DMS53 (cell line): ENCODE measurements at regions not wholly inside any gene's neighbourhood (a gene's known extent, or its start where the extent isn't known, plus 50 kb on each side); places are given as distances from the start of the nearest gene placed in this dataset.
A peak's percentile ranks its signal among the peaks of the same experiment; 100 is the strongest.
"Not testable (repeated sequence)": the region's sequence is repeated elsewhere in the genome, so short reads cannot be mapped to it uniquely, and the experiment has no call there.

Source experiments
- DNase-seq: peaks from one replicate; lab custom pipeline; 2025; lab: John Stamatoyannopoulos, UW

DNA sequence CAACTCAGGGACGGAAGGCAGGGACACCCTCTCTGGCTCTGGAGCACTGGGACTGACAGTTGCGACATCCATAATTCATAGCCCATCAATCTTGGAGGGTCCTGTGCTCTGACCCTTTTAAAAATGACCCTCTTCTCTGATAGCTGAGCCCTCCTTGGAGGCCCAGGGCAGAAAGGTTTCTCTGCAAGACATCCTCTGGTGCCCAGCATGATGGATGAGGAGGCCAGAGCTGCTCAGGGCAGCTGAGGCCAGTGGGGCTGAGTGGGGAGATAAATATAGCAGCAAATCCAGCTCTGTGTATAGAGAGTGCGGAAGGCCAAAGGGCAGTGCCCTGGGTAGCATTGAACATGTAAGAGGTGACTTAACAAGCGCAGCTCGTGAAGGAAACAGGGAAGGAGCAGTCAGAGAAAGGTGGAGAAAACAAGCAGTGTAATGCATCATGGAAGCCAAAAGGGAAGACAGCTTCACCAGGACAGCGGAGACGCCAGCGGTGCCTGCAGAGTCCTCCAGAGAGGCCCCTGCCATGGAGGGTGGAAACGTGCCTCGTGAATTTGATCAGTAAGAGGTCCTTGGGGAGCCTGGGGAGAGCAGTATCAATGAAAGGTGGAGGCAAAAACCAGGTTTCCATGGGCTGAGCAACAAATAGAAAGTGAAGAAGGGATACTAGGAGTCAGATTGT, 50.4 kb upstream of the FMOD start:
- DNase-seq: no peak

DNA sequence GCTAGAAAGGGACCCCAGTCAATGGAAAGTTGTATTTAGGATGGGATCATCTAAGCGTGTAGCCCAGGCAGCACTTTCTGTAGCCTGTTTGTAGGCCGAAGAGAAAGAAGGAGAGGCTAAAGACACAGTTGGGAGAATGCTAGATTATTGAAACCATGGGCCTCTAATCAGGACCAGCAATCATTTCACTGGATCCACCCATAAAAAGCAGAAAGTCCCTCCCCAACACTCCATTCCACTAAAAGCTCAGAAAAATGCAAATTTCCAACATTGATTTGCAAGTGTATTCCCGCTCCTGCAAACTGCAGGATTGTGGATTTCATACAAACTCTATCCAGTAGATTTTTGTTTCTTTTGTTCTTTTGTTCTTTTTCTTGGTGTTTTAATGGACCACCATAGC, 51.2 kb upstream of the FMOD start:
- no peak for DNase-seq

DNA sequence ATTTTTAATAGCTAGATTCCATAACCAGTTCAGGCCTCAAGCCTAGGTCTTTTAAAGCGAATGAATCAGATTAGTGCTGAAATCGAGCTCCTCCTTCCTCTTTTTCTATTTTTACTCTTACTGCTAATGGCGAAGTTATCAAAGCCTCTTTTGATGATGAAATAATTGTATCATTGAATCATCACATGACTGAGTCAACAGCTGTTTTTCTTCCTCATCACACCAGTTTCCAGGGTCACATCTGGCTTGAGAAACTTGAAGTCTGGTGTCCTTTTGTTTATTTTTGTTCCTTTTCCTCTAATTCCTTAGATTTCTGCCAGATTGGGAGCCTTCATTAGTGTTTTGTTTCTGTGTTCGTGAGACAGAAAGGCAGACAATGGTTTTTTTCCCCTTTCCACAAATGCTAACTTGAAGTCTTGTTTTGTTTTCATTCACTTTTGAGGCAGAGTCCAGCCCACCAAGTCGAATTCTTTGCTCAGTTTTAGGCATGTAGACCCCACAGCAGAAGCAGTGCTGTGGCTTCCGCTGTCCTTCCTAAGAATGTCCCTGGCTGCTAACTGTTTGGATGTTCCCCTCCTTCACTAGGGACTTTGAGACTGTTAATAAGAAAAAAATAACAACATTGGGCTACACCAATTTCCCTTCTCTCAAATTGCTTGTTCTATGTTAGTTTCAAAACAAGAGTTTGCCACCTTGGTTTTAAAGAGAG, 51.9 kb upstream of the FMOD start:
- DNase-seq: no peak

DNA sequence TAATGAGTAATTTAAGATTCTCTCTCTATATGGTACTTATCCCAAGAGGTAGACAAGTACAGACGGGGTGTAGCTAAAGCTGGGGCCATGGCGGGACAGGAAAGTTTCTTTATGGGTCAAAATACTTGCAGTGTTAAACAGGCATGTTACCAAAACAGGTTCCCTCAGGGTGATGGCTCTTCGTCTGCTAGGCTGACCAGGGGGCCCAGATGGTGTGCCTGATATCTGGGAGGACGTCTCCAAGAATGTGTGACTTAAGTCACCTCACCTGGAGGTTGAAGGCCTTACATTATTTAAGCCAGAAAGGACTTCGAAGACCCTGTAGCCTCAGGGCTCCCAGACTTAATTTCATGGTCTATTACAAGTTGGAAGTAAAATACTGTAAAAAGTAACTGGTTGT, 52.7 kb upstream of the FMOD start:
- no peak for DNase-seq

DNA sequence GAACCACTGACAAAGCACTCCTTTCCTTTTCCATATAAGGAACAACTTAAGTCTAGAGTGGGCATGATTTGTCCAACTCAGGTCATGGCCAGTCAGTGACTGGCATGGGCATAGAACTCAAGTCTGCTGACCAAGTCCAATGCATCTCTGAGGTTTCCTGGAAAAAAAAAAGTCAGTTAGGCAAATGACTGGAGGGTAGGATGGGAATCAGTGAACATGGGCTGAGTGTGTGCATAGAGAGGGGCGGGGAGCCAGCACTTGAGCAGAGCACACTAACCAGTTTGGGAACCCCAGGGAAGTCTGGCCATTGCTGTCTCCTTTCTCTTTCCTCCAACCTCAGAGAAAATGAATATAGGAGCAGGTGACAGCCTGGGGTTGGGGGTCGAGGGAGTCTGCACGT, 53.6 kb upstream of the FMOD start:
- DNase-seq: no peak

DNA sequence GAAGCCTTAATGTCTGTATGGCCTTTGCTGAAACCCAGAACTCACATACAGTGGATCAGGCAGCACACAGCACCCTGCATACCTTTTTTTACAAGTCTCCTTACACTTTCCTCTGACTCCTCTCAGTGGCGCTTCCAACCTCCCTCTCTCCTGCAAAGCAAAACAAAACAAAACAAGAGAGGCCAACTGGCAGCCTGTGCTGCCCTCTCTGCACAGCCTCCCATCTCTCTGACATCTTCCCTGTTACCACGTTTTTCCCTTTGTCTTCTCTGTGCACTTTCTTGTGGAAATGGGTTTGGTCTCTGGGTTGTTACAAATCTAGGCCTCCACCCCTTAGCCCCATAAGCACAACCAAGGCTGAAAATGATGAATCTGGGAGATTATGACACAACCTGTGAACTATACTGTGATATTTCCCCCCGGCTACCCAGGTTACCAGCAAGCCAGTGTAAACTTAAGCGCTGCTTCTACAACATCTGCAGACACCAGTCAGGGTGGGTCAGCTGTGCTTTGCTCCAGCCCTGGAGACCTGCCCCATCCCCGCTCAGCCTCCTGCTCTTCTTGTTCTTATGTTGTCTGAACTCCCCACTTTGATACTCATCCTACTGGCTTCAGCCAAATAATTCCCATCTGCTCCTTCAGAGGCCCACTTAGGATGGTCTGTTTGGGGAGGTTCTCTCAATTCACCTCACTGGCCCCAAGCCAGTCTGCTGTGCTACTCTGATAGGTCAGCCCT, 54.9 kb upstream of the FMOD start:
- DNase-seq: no peak

DNA sequence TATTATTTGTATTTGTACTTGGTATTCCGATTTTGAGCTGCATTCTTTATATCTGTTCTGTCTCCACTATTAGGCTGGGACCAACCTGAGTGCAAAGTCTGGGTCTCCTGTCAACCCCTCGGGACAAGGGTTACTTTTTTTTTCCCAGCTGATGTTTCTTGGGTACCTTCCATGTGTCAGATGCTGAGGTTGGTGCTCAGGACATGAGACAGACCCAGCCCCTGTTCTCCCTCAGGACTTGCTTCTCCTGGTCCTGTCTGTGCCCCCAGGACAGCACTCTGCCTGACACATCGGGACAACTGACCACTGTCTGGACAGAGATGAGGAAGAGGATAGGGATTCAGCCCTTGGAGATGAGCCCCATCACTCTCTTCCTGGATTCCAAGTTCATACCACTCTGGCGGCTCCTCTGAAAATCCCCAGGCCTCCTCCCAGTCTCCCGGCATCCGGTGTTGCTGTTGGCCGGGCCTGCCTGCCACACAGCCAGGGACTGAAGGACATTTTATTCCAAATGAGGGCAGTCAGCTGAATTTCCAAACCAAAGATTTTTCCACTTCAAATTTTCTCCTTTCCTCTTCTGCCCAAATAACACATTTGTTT, 55.6 kb upstream of the FMOD start:
- no peak for DNase-seq

DNA sequence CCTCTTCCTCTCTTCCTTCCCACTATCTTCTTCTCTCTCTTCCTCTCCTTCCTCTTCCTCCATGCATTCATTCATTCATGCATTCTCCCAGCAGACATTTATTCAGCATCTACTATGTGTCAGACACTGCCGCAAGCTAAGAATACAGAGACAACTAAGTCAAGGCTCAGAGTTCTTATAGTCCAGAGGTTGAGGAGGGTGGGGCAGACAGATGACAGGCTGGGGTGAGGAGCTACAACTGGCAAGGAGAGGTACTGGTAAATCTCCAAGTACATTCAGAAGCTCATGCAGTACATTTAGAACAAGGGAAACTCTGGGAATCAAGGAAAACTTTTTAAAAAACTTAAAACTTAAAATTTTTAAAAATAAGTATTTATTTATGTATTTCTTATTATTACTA, 56.4 kb upstream of the FMOD start:
- no peak for DNase-seq

DNA sequence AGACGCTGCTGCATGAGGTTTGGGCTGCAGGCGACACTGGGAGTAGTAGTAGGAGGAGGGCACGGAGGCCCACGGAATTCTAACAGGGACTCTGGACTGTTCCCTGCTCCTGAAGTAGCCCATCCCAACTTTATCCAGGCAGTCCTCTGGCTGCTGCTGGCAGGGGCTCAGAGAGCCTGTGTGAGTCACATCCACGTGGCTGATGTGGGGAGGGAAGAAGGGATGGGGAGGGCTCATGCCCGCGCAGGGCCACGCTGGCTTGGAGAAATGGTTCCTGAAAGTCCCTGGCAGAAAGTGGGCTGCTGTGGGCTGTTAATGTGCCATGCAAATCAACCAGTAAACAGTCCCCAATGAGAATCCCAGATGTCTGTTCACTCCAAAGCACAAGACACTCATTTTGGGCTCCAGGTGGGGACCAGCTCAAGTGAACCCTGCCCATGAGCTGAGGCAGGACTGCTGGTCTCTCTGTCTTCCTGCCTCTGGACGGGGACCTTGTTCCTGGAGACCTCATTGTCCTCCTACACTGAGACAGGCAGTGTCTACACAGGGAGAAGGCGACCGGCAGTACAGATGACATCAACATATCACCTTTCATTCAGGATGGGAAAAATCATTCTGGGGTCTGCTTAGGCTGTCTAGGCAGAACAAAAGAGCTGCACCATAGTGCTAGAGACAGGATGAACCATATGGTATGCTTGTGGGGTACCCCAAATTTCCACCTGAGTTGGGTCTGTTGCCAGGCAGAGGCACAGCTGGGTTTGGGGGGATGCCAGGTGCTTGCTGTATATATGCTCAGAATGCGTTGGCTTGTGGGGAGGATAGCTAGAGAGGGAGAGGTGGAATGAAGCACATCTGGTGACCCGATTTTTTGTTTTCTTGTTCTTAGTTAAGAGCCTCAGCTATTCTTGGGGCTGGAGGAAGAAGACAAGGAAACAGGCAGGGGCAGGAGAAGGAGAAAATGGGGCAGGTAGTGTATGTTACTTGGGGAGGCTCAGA, 57.9 kb upstream of the FMOD start:
- no peak for DNase-seq

DNA sequence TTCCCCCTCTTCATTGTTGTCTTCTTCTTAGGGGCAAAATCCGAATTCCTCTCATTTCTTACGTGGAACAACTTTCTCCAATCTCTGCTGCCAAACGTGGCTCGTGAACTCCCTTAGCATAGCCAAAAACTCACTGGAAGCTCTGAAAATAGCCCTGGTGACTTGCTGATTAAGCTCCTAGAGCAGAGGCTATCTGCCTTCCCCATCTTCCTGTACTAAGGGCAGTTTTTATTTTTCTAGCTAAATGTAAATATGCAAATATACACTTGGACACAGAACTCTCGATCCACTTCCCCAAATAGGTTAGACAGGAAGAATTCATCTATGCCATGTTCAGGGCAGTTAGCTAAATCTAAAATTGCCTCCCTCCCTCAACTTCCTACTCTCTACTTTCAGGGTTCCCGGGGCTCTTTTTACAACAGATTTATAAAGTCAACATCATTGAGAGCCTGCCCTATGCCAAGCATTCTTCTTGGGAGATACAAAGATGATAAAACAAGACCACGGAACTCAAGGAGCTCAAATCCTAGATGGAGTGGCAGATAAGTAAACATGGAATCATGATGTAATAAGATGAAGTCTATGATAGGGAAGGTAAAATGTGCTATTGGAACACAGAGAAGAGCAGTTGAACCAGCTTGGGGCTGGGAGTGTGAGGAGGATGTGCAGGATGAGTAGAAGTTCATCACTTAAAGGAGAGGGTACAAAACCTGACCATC, 59.4 kb upstream of the FMOD start:
- DNase-seq: peak; percentile 19

DNA sequence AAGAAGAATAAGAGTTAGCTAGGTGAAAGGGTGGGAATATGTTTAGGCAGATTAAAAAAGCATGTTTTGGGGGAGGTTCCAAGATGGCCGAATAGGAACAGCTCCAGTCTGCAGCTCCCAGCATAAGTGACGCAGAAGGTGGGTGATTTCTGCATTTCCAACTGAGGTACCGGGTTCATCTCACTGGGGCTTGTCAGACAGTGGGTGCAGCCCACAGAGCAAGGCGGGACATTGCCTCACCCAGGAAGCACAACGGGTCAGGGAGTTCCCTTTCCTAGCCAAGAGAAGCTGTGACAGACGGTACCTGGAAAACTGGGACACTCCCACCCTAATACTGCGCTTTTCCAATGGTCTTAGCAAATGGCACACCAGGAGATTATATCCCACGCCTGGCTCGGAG, 60.5 kb upstream of the FMOD start:
- not testable (repeated sequence) for DNase-seq

DNA sequence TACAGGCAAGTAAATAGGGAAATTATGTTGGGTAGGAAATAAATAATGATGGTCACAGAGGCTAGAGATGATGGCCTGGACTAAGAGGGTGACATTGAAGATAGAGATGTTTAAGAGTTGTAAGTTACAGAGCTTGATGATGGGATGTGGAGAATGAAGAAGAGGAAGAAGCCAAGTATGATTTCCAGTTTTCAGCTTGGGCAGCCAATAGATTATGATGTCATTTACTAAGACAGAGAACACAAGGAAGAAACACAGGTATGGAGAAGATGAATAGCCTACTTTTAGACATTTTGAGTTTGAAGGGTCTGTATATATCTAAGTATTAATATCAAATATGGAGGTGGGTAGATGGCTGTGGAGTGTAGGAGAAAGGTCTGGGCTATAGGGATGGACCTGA, 56.0 kb upstream of the PRELP start:
- DNase-seq: no peak

DNA sequence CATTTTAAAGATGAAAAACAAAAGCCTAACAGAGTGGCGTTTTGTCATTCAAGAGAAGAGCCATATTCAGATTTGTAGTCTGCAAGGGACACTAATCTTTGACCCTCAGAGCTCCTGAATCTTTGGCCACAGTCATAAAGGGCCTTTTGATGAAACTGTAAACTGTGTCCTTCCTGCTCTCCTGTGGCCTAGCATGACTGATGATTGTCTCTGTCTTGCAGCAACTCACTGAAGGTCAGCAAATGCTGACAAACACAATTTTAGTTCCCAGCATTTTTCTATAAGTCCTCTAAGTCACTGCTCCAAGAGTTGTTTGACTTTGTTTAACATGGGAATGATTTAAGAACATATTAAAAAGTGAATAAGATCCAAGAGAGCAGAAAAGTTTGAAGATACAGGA, 55.3 kb upstream of the PRELP start:
- DNase-seq: no peak

DNA sequence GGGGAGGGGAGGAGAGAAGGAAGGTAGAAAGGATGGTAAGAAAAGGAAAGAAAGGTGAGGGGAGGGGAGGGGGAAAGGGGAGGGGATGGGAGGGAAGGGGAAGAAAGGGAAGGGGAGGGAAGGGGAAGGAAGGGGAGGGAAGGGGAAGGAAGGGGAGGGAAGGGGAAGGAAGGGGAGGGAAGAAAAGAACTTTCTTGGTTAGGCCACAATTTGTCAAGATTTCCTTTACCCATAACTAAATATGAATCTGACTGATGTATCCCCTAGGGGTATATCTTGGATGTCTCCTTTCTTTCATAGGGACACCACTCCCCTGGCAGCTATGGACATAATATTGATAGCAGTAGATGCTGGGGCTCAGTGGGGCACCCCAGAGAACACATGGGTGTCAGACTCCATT, 54.4 kb upstream of the PRELP start:
- DNase-seq: no peak

DNA sequence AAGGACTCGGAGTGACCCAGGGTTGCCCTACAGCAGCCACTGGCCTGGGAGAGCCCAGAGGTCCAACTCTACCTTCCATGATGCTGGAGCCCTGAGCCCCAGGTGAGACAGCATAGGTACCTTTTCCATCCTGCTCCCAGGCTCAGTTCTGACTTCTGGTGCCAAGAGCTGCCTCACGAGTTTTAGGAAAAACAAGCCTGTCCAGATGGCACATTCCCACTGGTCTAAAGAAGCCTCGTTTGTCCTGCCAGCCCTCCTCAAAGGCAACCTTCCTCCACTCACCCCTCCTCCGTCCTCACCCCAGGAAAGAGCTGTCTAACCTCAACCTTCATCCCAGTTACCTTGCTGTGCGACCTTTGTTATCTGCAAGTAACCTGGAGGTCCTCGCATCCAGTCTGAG, 53.5 kb upstream of the PRELP start:
- DNase-seq: no peak

DNA sequence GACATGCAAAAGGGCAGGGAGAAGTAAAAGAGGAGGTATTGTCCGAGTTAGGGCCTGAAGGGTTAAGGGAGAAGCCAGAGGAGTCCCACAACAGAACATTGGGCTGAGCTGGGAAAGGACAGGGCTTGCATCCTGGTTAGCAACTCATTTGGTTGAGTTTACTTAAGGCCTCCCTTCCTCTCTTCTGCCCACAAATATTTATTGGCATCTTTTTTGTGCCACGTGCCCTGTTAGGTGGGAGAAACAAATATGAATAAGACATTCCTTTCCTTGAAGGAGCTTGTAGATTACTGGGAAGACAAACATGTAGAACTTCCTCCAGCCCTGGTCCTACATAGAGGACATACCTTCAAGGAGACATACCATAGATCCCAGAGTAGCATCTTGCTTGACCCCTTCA, 53.0 kb upstream of the PRELP start:
- DNase-seq: no peak

DNA sequence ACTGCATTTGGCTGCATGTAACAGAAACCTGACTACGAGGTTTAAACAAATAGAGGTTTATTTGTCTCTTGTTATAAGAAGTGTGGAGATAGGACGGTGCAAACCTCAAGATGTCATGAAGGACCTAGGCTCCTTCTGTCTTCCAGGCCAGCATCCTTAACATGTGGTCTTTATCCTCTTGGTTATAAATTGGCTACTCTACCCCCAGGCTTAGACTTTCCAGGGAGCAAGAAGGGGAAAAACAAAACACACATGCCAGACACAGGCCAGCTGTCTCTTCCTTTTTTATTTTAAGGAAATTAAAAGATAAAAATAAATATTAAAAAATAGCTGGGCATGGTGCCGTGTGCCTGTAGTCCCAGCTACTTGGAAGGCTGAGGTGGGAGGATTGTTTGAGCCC, 51.3 kb upstream of the PRELP start:
- DNase-seq: no peak

DNA sequence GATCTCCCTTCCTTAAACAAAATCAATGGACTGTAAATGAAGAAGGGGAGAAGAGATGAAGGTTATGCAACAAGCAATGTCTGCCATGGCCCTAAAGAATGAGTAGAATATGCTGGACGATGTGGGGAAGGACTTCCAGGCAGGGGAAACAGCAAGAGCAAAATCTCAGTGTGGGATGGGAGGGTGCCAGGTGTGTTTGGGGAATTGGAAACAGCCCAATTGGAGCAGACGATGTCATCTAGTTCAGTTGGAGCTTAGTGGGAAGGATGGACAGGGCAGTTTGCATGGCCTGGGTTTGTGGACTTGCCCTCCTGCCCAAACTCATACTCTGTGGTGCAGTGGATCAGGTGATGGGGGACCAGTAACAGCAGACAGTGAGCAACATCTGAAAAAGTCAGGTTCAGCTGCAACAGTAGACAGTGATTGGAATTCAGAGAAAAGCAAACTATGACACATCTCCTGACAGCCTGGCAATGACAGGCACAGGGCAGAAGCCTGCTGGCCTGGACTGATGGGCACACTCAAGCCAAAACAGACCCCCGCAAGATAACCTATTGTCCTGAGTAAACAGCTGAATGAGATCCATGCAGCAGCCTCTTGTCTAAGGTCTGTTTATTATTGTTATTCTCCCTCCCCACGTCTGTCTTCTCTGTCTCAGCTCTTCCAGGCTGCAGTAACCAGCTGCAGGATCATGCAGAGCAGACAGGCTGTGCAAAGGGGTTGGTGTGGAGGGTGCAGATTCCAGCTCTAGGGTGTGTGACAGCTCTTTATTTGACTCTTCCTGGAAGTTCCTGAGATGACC, 50.5 kb upstream of the PRELP start:
- peak; percentile 54 for DNase-seq

DNA sequence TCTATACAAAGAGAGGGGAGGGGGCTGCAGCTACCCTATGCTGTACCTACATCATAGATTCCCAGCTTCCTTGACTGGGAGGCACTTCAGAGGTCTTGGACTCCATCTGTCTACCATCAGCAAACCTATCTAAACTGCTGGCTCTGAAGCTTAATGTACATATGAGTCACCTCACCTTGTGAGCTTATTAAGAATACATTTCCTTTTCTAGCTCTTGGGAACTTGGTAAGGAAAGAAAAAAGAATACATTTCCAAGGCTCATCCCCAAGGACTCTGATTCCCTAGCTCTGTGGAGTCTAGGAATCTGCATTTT, 50.0 kb upstream of the PRELP start:
- DNase-seq: peak; percentile 54
